Neural crest cell (in vitro differentiated cells): ENCODE measurements at regions not wholly inside any gene's neighbourhood (a gene's known extent, or its start where the extent isn't known, plus 50 kb on each side); places are given as distances from the start of the nearest gene placed in this dataset.

ENCODE experiments used
- DNase-seq: peaks from one replicate; pipeline ENCODE4 v3.0.0; 2021; ENCODE audit warnings: low read depth, mixed read lengths, low spot score
- H3K27ac Mint-ChIP-seq: one replicate; pipeline ENCODE4 v1.8.0; 2021; ENCODE audit warnings: mild to moderate bottlenecking, mixed read lengths; ENCODE audit not compliant: unreplicated experiment
- H3K27me3 Mint-ChIP-seq: 2 replicates; pipeline ENCODE4 v1.8.0; 2021; ENCODE audit warnings: low read depth, mild to moderate bottlenecking, mixed read lengths
- H3K36me3 Mint-ChIP-seq: 2 replicates; pipeline ENCODE4 v1.8.0; 2021; ENCODE audit warnings: low read depth, mild to moderate bottlenecking, mixed read lengths
- H3K4me1 Mint-ChIP-seq: 2 replicates; pipeline ENCODE4 v1.8.0; 2021; ENCODE audit warnings: mixed read lengths
- H3K4me3 Mint-ChIP-seq: one replicate; pipeline ENCODE4 v1.8.0; 2021; ENCODE audit warnings: mild to moderate bottlenecking, mixed read lengths
- H3K9me3 Mint-ChIP-seq: 2 replicates; pipeline ENCODE4 v1.8.0; 2021; ENCODE audit warnings: mixed read lengths
- CTCF ChIP-seq: fragments of 200-600 bp; sonication (generic); conservative IDR thresholded peaks from 2 replicates; pipeline ENCODE4 v1.5.0; 2021; ENCODE audit warnings: antibody characterized with exemption, mild to moderate bottlenecking

GRCh38 chr1:163650624-163651023 is 328.9 kb downstream of the NUF2 start:
- Mint-ChIP-seq H3K9me3 (peaks cover 4% of the 10 kb centered on the region), H3K27me3 (no peaks in the 10 kb centered on the region)

GRCh38 chr1:163652441-163652840 is 330.7 kb downstream of the NUF2 start:
- H3K27ac Mint-ChIP-seq: no peak overlapping the region
- DNase-seq: no peak
- no peaks in the 10 kb centered on the region for H3K36me3 Mint-ChIP-seq
- no peak overlapping the region for H3K4me3 Mint-ChIP-seq
- no peaks in the 10 kb centered on the region for H3K9me3 Mint-ChIP-seq
- H3K27me3 Mint-ChIP-seq: no peaks in the 10 kb centered on the region
- H3K4me1 Mint-ChIP-seq: peaks cover 10% of the 10 kb centered on the region
- no peak for TF ChIP-seq CTCF

More at GRCh38 chr1:163650624-163651023, 328.9 kb downstream of the NUF2 start:
- no peak for TF ChIP-seq CTCF
- Mint-ChIP-seq H3K4me3 (no peak overlapping the region), H3K27ac (no peak overlapping the region), H3K4me1 (peaks cover 7% of the 10 kb centered on the region), H3K36me3 (no peaks in the 10 kb centered on the region)
- DNase-seq: no peak

GRCh38 chr1:163655565-163655964 is 333.8 kb downstream of the NUF2 start:
- DNase-seq: no peak
- no peak overlapping the region for H3K4me3 Mint-ChIP-seq
- no peak for TF ChIP-seq CTCF
- H3K27me3 Mint-ChIP-seq: no peaks in the 10 kb centered on the region
- H3K27ac Mint-ChIP-seq: no peak overlapping the region
- H3K4me1 Mint-ChIP-seq: peaks cover 10% of the 10 kb centered on the region
- H3K9me3 Mint-ChIP-seq: no peaks in the 10 kb centered on the region
- H3K36me3 Mint-ChIP-seq: no peaks in the 10 kb centered on the region

- H3K4me3 Mint-ChIP-seq: no peak overlapping the region
These were observed 334.5 kb downstream of the NUF2 start for GRCh38 chr1:163656095-163656759.

GRCh38 chr1:163657719-163658118 is 336.0 kb downstream of the NUF2 start:
- Mint-ChIP-seq H3K27ac (no peak overlapping the region), H3K4me1 (peaks cover 4% of the 10 kb centered on the region), H3K27me3 (no peaks in the 10 kb centered on the region), H3K9me3 (no peaks in the 10 kb centered on the region), H3K36me3 (no peaks in the 10 kb centered on the region), H3K4me3 (no peak overlapping the region)
- DNase-seq: no peak
- no peak for TF ChIP-seq CTCF

More at GRCh38 chr1:163656095-163656759, 334.5 kb downstream of the NUF2 start:
- H3K27me3 Mint-ChIP-seq: no peaks in the 10 kb centered on the region
- TF ChIP-seq CTCF: no peak
- H3K4me1 Mint-ChIP-seq: peaks cover 4% of the 10 kb centered on the region
- H3K9me3 Mint-ChIP-seq: no peaks in the 10 kb centered on the region
- DNase-seq: no peak
- H3K27ac Mint-ChIP-seq: no peak overlapping the region
- no peaks in the 10 kb centered on the region for H3K36me3 Mint-ChIP-seq
